Jurkat, Clone E6-1 (cell line): ENCODE measurements at regions not wholly inside any gene's neighbourhood (a gene's known extent, or its start where the extent isn't known, plus 50 kb on each side); places are given as distances from the start of the nearest gene placed in this dataset.

Experiments
- DNase-seq: peaks from one replicate; pipeline ENCODE4 v3.0.0-alpha.2; 2011; ENCODE audit warnings: low read depth, low spot score
- H3K4me3 ChIP-seq: 2 replicates; pipeline ENCODE4 v1.5.1; 2011; ENCODE audit warnings: mild to moderate bottlenecking, low read length, control low read depth, moderate library complexity

GRCh38 chr2:2808551-2809058, 477.5 kb upstream of the MYT1L start:
- no peak for DNase-seq
- H3K4me3 ChIP-seq = no peak overlapping the region

GRCh38 chr2:2806711-2807110, 475.6 kb upstream of the MYT1L start:
- DNase-seq = no peak
- no peak overlapping the region for H3K4me3 ChIP-seq

DNA sequence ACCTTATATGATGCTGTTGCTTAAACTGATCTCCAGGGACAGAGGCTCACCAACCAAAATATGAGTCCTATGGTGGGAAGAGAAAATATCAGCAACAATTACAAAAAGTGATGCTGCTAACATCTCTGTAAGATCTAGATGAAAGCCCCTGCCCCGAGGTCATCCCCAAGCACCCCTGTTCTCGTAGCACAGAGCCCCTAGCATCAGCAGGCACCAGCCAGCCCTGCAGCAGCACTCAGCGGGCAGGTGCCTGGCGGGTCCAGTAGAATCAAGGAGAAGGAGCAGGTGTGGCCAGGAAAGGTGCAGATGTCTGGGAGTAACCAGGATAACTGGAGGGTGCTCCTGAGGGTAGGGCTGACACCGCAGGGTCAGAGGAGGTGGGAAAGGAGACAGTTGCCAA, 474.2 kb upstream of the MYT1L start:
- H3K4me3 ChIP-seq = no peak overlapping the region
- DNase-seq = no peak

DNA sequence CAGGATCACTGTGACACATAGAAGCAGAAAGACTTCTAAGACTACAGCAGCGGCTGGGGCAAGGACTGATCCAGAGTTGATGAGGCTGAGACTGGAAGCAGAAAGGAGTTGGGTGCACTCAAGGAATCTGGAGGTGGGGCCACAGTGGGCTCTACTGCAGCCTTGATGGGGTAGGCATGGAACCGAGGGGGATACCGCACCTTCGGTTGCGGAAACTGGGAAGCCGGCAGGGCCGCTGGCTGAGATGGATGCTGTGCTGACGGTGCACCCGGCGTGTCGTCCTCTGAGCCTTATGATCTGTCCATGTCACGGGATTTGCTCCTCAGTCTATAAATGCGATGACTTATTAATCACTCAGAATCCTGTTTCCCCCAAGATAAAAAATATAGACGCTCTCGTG, 473.5 kb upstream of the MYT1L start:
- H3K4me3 ChIP-seq = no peak overlapping the region
- no peak for DNase-seq

DNA sequence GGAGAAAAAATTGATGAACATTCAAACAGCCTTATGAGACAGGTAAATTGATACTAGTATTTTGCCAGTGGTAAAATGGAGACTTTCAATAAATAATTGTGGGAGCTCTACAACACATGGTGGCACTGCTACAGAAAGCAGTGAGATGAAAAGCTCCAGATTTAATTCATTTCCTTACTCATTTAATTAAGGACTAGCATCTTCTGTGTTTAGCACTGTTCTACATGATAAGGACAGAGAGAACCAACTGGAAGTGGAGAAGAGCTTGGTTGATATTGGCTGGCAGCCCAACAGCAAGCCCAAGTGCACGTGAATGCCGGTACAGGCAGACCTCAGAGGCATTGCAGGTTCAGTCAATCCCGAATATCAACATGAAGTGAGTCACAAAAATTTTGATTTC, 470.4 kb upstream of the MYT1L start:
- no peak overlapping the region for H3K4me3 ChIP-seq
- DNase-seq = no peak

- H3K4me3 ChIP-seq = no peak overlapping the region
- DNase-seq = no peak
Observed at GRCh38 chr2:2800697-2801096, 469.6 kb upstream of the MYT1L start.

- no peak for DNase-seq
- no peak overlapping the region for H3K4me3 ChIP-seq
Observed at GRCh38 chr2:2800001-2800400, 468.9 kb upstream of the MYT1L start.

DNA sequence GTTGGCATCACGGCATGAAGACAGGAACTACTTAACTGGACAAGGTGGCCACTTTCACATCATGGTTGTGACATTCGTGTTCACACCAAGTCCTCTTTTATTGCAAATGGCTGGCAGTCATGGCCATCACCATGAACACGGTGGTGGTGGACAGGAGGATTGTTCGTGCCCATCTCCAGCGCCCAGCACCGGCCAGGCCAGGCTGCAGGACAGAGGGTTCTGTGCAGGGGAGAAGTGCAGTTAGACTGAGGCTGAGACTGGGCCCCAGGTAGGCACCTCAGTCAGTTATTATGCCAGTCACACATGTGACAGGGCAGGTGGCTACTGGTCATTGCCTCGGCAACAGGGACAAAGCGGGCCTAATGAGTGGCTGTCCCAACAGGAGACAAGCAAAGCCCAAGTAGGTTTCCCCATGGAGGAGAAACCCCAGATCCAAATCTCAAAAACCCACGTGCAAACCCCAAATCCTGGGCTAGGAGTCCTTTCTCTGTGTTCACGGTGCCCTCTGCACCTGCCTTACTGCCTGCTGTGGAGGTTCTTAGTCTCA, 468.1 kb upstream of the MYT1L start:
- no peak for DNase-seq
- no peak overlapping the region for H3K4me3 ChIP-seq

DNA sequence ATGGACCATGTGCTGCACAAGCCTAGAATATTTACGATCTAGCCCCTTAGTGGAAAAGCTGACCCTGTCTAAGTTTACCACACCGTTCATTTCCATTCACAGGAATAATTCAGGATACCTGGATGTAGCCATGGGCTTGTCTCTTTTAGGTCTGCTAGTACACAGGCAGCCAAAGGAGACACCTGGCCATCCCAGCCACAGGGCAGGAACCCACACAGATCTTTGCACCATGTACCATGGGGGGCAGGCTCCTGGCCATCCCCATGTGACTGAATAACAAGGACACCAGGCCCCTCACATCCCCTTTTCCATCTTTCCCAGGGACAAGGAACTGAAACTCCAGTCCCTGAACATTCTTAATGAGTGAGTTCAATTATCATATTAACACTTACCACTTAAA, 467.3 kb upstream of the MYT1L start:
- no peak overlapping the region for H3K4me3 ChIP-seq
- DNase-seq = no peak

- DNase-seq = no peak
Observed at GRCh38 chr2:2797797-2798196, 466.7 kb upstream of the MYT1L start.

DNA sequence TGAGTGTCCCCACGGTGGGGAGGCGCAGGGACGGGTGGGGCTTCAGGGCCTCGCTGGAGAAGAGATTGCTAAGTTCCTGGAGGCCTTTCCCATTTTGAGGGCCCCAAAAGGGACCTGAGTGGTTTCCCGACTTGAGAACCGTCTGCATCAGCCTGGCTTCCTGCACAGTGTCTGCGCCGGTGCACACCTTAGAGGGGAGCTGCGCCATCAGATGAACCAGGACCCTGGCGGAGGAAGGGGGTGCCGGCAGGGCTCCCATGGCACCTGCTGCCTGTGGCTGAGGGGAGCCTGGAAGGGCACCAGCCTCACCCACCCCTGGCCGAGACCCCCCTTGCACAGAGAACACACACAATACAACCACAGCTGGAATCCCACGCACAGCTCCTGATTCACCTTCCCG, 465.1 kb upstream of the MYT1L start:
- no peak for DNase-seq
- H3K4me3 ChIP-seq = no peak overlapping the region

More at GRCh38 chr2:2797797-2798196, 466.7 kb upstream of the MYT1L start:
- H3K4me3 ChIP-seq = no peak overlapping the region

- H3K4me3 ChIP-seq = no peak overlapping the region
Observed at GRCh38 chr2:2795438-2796091, 464.5 kb upstream of the MYT1L start.

DNA sequence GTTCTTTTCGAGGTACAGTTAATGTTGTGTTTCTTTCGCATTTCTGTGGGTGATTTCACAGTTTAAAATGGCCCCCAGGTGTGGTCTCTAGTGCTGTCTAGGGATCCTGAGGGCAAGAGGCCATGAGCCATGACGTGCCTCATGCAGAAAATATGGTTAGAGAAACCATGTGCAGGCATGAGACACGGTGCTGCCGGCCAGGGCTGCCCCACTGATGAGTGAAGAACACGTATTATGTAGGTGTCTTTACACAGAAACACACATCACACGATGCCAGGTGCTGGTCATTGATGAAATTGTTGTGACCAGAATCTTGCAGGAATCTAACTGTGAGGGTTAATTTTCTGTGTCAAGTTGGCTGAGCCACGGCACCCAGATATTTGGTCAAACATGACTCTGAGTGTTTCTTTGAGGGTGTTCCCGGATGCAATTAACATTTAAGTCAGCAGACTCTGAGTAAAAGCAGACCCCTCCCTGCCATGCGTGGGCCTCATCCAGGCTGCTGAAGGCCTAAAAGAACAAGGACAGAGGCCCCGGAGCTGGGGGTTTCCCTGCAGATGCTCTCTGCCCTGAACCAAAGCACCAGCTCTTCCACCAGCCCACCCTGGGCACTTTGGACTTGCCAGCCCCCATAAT, 463.0 kb upstream of the MYT1L start:
- H3K4me3 ChIP-seq = no peak overlapping the region
- no peak for DNase-seq

More at GRCh38 chr2:2795438-2796091, 464.5 kb upstream of the MYT1L start:
- DNase-seq = no peak

DNA sequence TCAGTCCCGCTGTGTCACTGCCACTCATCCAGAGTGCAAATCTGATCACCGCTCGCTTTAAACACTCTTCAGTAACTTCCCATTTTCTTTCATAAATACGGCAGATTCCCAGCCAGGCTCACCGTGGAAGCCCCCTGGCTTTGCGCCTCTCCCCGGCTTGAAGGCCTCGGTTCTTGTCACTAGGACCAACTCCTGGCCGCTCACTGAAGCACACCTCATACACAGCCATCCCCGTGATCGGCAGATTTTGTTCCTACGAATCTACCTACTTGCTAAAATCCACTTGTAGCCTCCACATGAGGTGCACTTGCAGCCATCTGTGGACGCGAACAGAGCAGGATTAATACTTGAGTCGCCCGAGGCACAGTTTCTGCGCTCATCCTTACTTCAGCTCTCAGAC, 462.4 kb upstream of the MYT1L start:
- H3K4me3 ChIP-seq = no peak overlapping the region
- DNase-seq = no peak

- DNase-seq = no peak
- no peak overlapping the region for H3K4me3 ChIP-seq
Observed at GRCh38 chr2:2791606-2792005, 460.5 kb upstream of the MYT1L start.

GRCh38 chr2:2791031-2791430, 460.0 kb upstream of the MYT1L start:
- DNase-seq = no peak
- no peak overlapping the region for H3K4me3 ChIP-seq

- H3K4me3 ChIP-seq = no peak overlapping the region
- no peak for DNase-seq
Observed at GRCh38 chr2:2788076-2788475, 457.0 kb upstream of the MYT1L start.

GRCh38 chr2:2787301-2787907, 456.3 kb upstream of the MYT1L start:
- H3K4me3 ChIP-seq = no peak overlapping the region
- no peak for DNase-seq

- DNase-seq = no peak
- no peak overlapping the region for H3K4me3 ChIP-seq
Observed at GRCh38 chr2:2782007-2782406, 450.9 kb upstream of the MYT1L start.

GRCh38 chr2:2779727-2780126, 448.7 kb upstream of the MYT1L start:
- no peak overlapping the region for H3K4me3 ChIP-seq
- DNase-seq = no peak
